Osteoblast (primary cell): ENCODE measurements at regions not wholly inside any gene's neighbourhood (a gene's known extent, or its start where the extent isn't known, plus 50 kb on each side); places are given as distances from the start of the nearest gene placed in this dataset.

Experiments
- DNase-seq: peaks from one replicate; pipeline ENCODE4 v3.0.0; 2011; ENCODE audit warnings: low spot score, mixed read lengths; ENCODE audit not compliant: insufficient read length; ENCODE audit errors: missing footprints
- H2AFZ ChIP-seq: 2 replicates; pipeline ENCODE4 v1.6.0; 2011; ENCODE audit warnings: mild to moderate bottlenecking, low read length
- H3K27ac ChIP-seq: 2 replicates; pipeline ENCODE4 v1.5.1; 2011; ENCODE audit warnings: mild to moderate bottlenecking, low read depth, low read length, moderate library complexity
- H3K27me3 ChIP-seq: 2 replicates; pipeline ENCODE4 v1.6.0; 2012; ENCODE audit warnings: mild to moderate bottlenecking, control low read depth, inconsistent platforms, low read length, moderate library complexity; ENCODE audit not compliant: insufficient read depth
- H3K36me3 ChIP-seq: 2 replicates; pipeline ENCODE4 v1.5.1; 2011; ENCODE audit warnings: mild to moderate bottlenecking, low read length, control low read depth, moderate library complexity; ENCODE audit not compliant: insufficient read depth
- H3K4me1 ChIP-seq: 2 replicates; pipeline ENCODE4 v1.5.1; 2011; ENCODE audit warnings: mild to moderate bottlenecking, low read length, control low read depth, moderate library complexity; ENCODE audit not compliant: insufficient read depth
- H3K4me2 ChIP-seq: 2 replicates; pipeline ENCODE4 v1.6.0; 2011; ENCODE audit warnings: mild to moderate bottlenecking, low read length; ENCODE audit not compliant: insufficient read depth
- H3K4me3 ChIP-seq: fragments of 200-600 bp; sonication (generic); 3 replicates; pipeline ENCODE4 v1.5.1; 2012; ENCODE audit warnings: mild to moderate bottlenecking, low read length, inconsistent platforms; ENCODE audit not compliant: insufficient read depth
- H3K79me2 ChIP-seq: 2 replicates; pipeline ENCODE4 v1.6.0; 2012; ENCODE audit warnings: mild to moderate bottlenecking, low read length, control low read depth, inconsistent platforms; ENCODE audit not compliant: insufficient read depth
- H3K9me3 ChIP-seq: 2 replicates; pipeline ENCODE4 v1.5.1; 2011; ENCODE audit warnings: low read depth, low read length, control low read depth
- H4K20me1 ChIP-seq: 2 replicates; pipeline ENCODE4 v1.6.0; 2012; ENCODE audit warnings: mild to moderate bottlenecking, low read length, control low read depth; ENCODE audit not compliant: insufficient read depth
- TF ChIP-seq, protein P1 (sequence below): IDR thresholded peaks from 2 replicates; pipeline ENCODE4 v1.5.1; 2011; ENCODE audit warnings: mild to moderate bottlenecking, low read depth, low read length, moderate library complexity; ENCODE audit errors: extremely low read depth

DNA sequence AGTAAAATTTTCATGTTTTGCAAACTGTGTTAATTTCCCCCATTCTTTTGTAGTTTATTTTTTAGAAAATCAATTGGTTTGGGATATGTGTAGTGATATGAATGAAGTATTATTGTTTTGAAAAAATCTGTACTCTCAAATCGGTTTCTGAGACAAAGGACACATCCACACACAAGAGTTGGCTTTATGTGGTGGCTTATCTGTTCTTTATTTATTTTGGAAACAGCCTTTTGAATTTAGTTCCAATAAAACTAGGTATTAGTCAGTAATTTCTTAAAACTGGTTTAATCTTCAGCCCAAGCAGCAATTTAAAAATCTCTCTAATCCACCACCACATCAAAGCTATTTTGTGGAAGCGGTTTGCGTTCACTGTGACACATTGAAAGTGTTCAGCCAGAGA lies 741.5 kb upstream of the GRM7 start:
- H3K4me1 ChIP-seq = no peaks in the 10 kb centered on the region
- H4K20me1 ChIP-seq = no peaks in the 10 kb centered on the region
- H3K9me3 ChIP-seq = no peaks in the 10 kb centered on the region
- TF ChIP-seq, protein P1, sequence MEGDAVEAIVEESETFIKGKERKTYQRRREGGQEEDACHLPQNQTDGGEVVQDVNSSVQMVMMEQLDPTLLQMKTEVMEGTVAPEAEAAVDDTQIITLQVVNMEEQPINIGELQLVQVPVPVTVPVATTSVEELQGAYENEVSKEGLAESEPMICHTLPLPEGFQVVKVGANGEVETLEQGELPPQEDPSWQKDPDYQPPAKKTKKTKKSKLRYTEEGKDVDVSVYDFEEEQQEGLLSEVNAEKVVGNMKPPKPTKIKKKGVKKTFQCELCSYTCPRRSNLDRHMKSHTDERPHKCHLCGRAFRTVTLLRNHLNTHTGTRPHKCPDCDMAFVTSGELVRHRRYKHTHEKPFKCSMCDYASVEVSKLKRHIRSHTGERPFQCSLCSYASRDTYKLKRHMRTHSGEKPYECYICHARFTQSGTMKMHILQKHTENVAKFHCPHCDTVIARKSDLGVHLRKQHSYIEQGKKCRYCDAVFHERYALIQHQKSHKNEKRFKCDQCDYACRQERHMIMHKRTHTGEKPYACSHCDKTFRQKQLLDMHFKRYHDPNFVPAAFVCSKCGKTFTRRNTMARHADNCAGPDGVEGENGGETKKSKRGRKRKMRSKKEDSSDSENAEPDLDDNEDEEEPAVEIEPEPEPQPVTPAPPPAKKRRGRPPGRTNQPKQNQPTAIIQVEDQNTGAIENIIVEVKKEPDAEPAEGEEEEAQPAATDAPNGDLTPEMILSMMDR = no peak
- no peak overlapping the region for H3K27ac ChIP-seq
- no peaks in the 10 kb centered on the region for H3K27me3 ChIP-seq
- no peak overlapping the region for H3K4me2 ChIP-seq
- no peaks in the 10 kb centered on the region for H3K79me2 ChIP-seq
- no peak for DNase-seq
- H3K4me3 ChIP-seq = no peak overlapping the region
- no peaks in the 10 kb centered on the region for H3K36me3 ChIP-seq
- H2AFZ ChIP-seq = no peak overlapping the region

DNA sequence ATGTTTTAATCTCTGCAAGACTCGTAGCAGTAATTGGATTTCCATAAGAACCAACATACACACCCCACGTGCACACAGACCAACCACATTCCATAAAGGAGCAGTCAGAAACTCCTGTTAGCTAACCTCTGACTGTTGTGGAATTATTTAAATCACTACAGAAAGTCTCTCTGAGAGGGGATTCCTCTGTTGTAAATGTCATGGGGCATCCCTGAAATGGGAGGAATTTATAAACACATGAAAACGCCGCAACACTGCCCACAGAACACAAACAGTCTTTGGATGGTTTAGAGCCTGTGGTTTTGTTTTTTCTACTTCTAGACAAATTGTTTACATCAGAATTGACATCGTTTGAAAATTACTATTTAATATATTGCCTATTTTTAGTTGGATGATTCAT lies 740.1 kb upstream of the GRM7 start:
- TF ChIP-seq, protein P1 = no peak
- no peak overlapping the region for H2AFZ ChIP-seq
- no peak overlapping the region for H3K27ac ChIP-seq
- no peak overlapping the region for H3K4me3 ChIP-seq
- H3K9me3 ChIP-seq = no peaks in the 10 kb centered on the region
- DNase-seq = no peak
- H3K4me2 ChIP-seq = no peak overlapping the region
- no peaks in the 10 kb centered on the region for H3K4me1 ChIP-seq
- no peaks in the 10 kb centered on the region for H3K36me3 ChIP-seq
- no peaks in the 10 kb centered on the region for H3K79me2 ChIP-seq
- no peaks in the 10 kb centered on the region for H3K27me3 ChIP-seq
- H4K20me1 ChIP-seq = no peaks in the 10 kb centered on the region

DNA sequence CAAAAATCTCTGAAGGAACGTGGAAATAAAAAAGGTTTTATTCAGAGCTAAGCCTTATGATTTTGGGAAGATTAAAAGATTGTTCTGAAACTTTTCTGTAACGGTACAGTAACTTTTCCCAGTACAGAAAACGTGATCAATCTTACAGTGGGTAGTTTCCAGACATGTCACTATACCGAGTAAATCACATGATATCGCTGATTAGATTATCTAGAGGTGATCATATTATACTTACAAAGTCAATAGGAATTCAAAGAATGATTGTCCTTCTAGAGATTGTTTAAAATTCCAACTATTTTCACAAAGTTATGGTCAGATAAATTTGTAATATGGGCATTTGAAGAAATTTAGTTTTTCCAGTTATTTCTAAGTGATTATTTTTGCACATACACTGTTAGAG lies 736.0 kb upstream of the GRM7 start:
- Histone ChIP-seq H2AFZ (no peak overlapping the region), H3K9me3 (no peaks in the 10 kb centered on the region), H3K4me3 (no peak overlapping the region), H3K36me3 (no peaks in the 10 kb centered on the region), H3K79me2 (no peaks in the 10 kb centered on the region), H4K20me1 (no peaks in the 10 kb centered on the region), H3K4me1 (no peaks in the 10 kb centered on the region), H3K27me3 (no peaks in the 10 kb centered on the region), H3K4me2 (no peak overlapping the region), H3K27ac (no peak overlapping the region)
- no peak for DNase-seq
- TF ChIP-seq, protein P1 = no peak

DNA sequence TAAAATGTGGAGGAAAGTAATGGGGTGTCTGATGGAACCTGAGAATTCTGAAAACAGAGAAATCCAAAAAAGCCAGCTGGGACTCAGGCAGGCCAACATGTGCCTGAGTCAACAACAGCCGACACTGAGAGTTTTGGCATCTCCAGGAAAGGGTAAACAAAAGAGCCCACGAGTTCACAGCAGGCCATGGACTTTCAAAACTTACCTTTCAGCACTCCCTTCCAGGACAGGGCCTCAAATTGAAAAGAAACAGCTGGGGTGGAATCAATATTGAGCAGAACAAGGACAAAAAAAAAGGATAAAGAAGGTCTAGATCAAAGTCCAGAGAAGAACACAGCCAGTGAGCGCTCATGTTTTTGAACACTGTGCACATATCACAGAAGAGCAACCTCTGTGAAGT lies 735.4 kb upstream of the GRM7 start:
- no peak overlapping the region for H3K27ac ChIP-seq
- no peaks in the 10 kb centered on the region for H3K79me2 ChIP-seq
- DNase-seq = no peak
- TF ChIP-seq, protein P1 = no peak
- H3K9me3 ChIP-seq = no peaks in the 10 kb centered on the region
- no peaks in the 10 kb centered on the region for H3K4me1 ChIP-seq
- no peak overlapping the region for H3K4me3 ChIP-seq
- H3K27me3 ChIP-seq = no peaks in the 10 kb centered on the region
- H3K4me2 ChIP-seq = no peak overlapping the region
- H3K36me3 ChIP-seq = no peaks in the 10 kb centered on the region
- no peak overlapping the region for H2AFZ ChIP-seq
- H4K20me1 ChIP-seq = no peaks in the 10 kb centered on the region
